WTC11 (cell line): ENCODE measurements at regions not wholly inside any gene's neighbourhood (a gene's known extent, or its start where the extent isn't known, plus 50 kb on each side); places are given as distances from the start of the nearest gene placed in this dataset.

ENCODE experiments used
- ATAC-seq: fragments of 200-7000 bp; cut with Tn5 transposase; 2 replicates; pipeline ENCODE4 v1.10.0; 2021; ENCODE audit warnings: mild to moderate bottlenecking, moderate library complexity
- CTCF ChIA-PET: fragments of 300-600 bp; sonication (Branson Sonifier 250); formaldehyde crosslinking; loops from one replicate; lab custom pipeline; 2021; ENCODE audit warnings: antibody characterized with exemption; lab: Charles Lee
- POLR2A ChIA-PET: fragments of 350-600 bp; sonication (Branson Sonifier 250); formaldehyde crosslinking; loops from one replicate; lab custom pipeline; 2021; ENCODE audit warnings: antibody characterized with exemption; lab: Charles Lee
- DNase-seq: peaks from one replicate; pipeline ENCODE4 v3.0.0; 2021; ENCODE audit warnings: low spot score
- H3K27ac Mint-ChIP-seq: 2 replicates; pipeline ENCODE4 v1.8.0; 2021; ENCODE audit warnings: mixed read lengths
- H3K27me3 Mint-ChIP-seq: 2 replicates; pipeline ENCODE4 v1.8.0; 2021; ENCODE audit warnings: low read depth, mild to moderate bottlenecking, moderate library complexity, mixed read lengths
- H3K36me3 Mint-ChIP-seq: 2 replicates; pipeline ENCODE4 v1.8.0; 2021; ENCODE audit warnings: mixed read lengths
- H3K4me1 Mint-ChIP-seq: 2 replicates; pipeline ENCODE4 v1.8.0; 2022; ENCODE audit warnings: mixed read lengths
- H3K4me3 Mint-ChIP-seq: 2 replicates; pipeline ENCODE4 v1.8.0; 2021; ENCODE audit warnings: mild to moderate bottlenecking, moderate library complexity, mixed read lengths
- H3K9me3 Mint-ChIP-seq: 2 replicates; pipeline ENCODE4 v1.8.0; 2021; ENCODE audit warnings: mixed read lengths
- AR ChIP-seq: fragments of 250-450 bp; sonication (Bioruptor Pico); IDR thresholded peaks from 2 replicates; pipeline ENCODE4 v1.9.0; 2021; ENCODE audit warnings: mild to moderate bottlenecking
- FOXP4 ChIP-seq: sonication (generic); formaldehyde crosslinking; IDR thresholded peaks from 2 replicates; pipeline ENCODE4 v1.8.0; 2022; ENCODE audit warnings: mild to moderate bottlenecking, missing genetic modification reagents
- NFATC4 ChIP-seq: fragments of 250-450 bp; sonication (Bioruptor Pico); IDR thresholded peaks from 2 replicates; pipeline ENCODE4 v1.9.0; 2021; ENCODE audit warnings: mild to moderate bottlenecking
- NFE2L1 ChIP-seq: sonication (generic); formaldehyde crosslinking; IDR thresholded peaks from 2 replicates; pipeline ENCODE4 v1.8.1; 2023; ENCODE audit warnings: missing genetic modification reagents
- NFYB ChIP-seq: sonication (generic); formaldehyde crosslinking; conservative IDR thresholded peaks from 2 replicates; pipeline ENCODE4 v1.8.0; 2022; ENCODE audit warnings: low read depth, missing genetic modification reagents
- TEAD1 ChIP-seq: sonication (generic); formaldehyde crosslinking; IDR thresholded peaks from 2 replicates; pipeline ENCODE4 v1.8.0; 2022; ENCODE audit warnings: mild to moderate bottlenecking, missing genetic modification reagents
- ZNF138 ChIP-seq: sonication (generic); formaldehyde crosslinking; conservative IDR thresholded peaks from 2 replicates; pipeline ENCODE4 v1.8.1; 2022; ENCODE audit warnings: mild to moderate bottlenecking, moderate library complexity, missing genetic modification reagents
- ZNF263 ChIP-seq: sonication (generic); formaldehyde crosslinking; IDR thresholded peaks from 2 replicates; pipeline ENCODE4 v1.8.1; 2022; ENCODE audit warnings: low read depth, mild to moderate bottlenecking, moderate library complexity, missing genetic modification reagents
- TF ChIP-seq, protein P1 (sequence below): fragments of 250-450 bp; sonication (Bioruptor Pico); IDR thresholded peaks from 2 replicates; pipeline ENCODE4 v1.9.0; 2021; ENCODE audit warnings: mild to moderate bottlenecking, borderline replicate concordance
- TF ChIP-seq, protein P2 (sequence below): fragments of 250-450 bp; sonication (Bioruptor Pico); conservative IDR thresholded peaks from 2 replicates; pipeline ENCODE4 v1.9.0; 2021; ENCODE audit warnings: mild to moderate bottlenecking
- TF ChIP-seq, protein P3 (sequence below): sonication (generic); formaldehyde crosslinking; IDR thresholded peaks from 2 replicates; pipeline ENCODE4 v1.8.1; 2022; ENCODE audit warnings: missing genetic modification reagents, borderline replicate concordance

- POLR2A ChIA-PET: no interaction called here
- no peak overlapping the region for H3K4me3 Mint-ChIP-seq
- ATAC-seq (no peak), DNase-seq (no peak)
- TF ChIP-seq ZNF138 (CRISPR knock-in tag) (no peak), ZNF263 (CRISPR knock-in tag) (no peak), NFYB (CRISPR knock-in tag) (no peak), TEAD1 (CRISPR knock-in tag) (no peak), NFATC4 (CRISPR knock-in tag) (no peak)
- TF ChIP-seq, protein P1, sequence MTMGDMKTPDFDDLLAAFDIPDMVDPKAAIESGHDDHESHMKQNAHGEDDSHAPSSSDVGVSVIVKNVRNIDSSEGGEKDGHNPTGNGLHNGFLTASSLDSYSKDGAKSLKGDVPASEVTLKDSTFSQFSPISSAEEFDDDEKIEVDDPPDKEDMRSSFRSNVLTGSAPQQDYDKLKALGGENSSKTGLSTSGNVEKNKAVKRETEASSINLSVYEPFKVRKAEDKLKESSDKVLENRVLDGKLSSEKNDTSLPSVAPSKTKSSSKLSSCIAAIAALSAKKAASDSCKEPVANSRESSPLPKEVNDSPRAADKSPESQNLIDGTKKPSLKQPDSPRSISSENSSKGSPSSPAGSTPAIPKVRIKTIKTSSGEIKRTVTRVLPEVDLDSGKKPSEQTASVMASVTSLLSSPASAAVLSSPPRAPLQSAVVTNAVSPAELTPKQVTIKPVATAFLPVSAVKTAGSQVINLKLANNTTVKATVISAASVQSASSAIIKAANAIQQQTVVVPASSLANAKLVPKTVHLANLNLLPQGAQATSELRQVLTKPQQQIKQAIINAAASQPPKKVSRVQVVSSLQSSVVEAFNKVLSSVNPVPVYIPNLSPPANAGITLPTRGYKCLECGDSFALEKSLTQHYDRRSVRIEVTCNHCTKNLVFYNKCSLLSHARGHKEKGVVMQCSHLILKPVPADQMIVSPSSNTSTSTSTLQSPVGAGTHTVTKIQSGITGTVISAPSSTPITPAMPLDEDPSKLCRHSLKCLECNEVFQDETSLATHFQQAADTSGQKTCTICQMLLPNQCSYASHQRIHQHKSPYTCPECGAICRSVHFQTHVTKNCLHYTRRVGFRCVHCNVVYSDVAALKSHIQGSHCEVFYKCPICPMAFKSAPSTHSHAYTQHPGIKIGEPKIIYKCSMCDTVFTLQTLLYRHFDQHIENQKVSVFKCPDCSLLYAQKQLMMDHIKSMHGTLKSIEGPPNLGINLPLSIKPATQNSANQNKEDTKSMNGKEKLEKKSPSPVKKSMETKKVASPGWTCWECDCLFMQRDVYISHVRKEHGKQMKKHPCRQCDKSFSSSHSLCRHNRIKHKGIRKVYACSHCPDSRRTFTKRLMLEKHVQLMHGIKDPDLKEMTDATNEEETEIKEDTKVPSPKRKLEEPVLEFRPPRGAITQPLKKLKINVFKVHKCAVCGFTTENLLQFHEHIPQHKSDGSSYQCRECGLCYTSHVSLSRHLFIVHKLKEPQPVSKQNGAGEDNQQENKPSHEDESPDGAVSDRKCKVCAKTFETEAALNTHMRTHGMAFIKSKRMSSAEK (CRISPR knock-in tag): no peak
- H3K27ac Mint-ChIP-seq: no peak overlapping the region
- no peaks in the 10 kb centered on the region for H3K27me3 Mint-ChIP-seq
- CTCF ChIA-PET: interaction anchor here (1.2 kb wide), 1 partner anchor 22 kb away, joined by 3 read pairs; no protein-coding TSS in a partner anchor
- H3K9me3 Mint-ChIP-seq: no peaks in the 10 kb centered on the region
- no peaks in the 10 kb centered on the region for H3K36me3 Mint-ChIP-seq
- peaks cover 56% of the 10 kb centered on the region for H3K4me1 Mint-ChIP-seq
Observed at GRCh38 chr6:15915508-15916178, 213.2 kb upstream of the MYLIP start.

DNA sequence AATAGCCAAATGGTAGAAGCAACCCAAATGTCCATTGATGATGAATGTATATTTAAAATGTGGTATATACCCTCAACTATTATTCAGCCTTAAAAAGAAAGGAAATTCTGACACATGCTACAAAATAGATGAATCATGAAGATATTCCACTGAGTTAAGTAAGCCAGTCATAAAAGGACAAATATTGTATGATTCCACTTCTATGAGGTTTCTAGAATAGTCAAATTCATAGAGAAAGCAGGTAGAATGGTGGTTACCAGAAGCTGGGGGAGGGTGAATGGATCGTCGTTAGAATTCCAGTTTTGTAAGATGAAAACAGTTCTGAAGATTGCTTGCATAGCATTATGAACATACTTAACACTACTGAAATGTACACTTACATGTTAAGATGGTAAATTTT is 214.3 kb upstream of the MYLIP start:
- H3K27me3 Mint-ChIP-seq: no peaks in the 10 kb centered on the region
- no peak overlapping the region for H3K27ac Mint-ChIP-seq
- TF ChIP-seq NFE2L1 (CRISPR knock-in tag) (no peak), FOXP4 (CRISPR knock-in tag) (no peak), NFYB (CRISPR knock-in tag) (no peak), AR (CRISPR knock-in tag) (no peak)
- peaks cover 65% of the 10 kb centered on the region for H3K4me1 Mint-ChIP-seq
- CTCF ChIA-PET: interaction anchor here (1.2 kb wide), 1 partner anchor 21 kb away, joined by 3 read pairs; no protein-coding TSS in a partner anchor
- POLR2A ChIA-PET: no interaction called here
- H3K36me3 Mint-ChIP-seq: no peaks in the 10 kb centered on the region
- DNase-seq (no peak), ATAC-seq (no peak)
- no peaks in the 10 kb centered on the region for H3K9me3 Mint-ChIP-seq
- H3K4me3 Mint-ChIP-seq: no peak overlapping the region

DNA sequence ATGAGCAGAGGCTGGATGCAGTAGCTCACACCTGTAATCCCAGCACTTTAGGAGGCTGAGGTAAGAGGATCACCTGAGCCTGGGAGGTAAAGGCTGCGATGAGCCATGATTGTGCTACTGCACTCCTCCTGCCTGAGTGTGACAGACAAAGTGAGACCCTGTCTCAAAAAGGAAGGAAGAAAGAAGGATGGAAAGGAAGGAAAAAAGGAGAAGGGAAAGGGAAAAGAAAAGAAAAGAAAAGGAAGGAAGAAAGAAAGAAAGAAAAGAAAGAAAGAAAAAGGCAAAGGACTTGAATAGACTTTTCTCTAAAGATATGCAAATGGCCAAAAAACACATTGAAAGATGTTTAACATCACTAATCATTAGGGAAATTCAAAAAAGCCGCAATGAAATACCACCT is 215.3 kb upstream of the MYLIP start:
- TF ChIP-seq, protein P2, sequence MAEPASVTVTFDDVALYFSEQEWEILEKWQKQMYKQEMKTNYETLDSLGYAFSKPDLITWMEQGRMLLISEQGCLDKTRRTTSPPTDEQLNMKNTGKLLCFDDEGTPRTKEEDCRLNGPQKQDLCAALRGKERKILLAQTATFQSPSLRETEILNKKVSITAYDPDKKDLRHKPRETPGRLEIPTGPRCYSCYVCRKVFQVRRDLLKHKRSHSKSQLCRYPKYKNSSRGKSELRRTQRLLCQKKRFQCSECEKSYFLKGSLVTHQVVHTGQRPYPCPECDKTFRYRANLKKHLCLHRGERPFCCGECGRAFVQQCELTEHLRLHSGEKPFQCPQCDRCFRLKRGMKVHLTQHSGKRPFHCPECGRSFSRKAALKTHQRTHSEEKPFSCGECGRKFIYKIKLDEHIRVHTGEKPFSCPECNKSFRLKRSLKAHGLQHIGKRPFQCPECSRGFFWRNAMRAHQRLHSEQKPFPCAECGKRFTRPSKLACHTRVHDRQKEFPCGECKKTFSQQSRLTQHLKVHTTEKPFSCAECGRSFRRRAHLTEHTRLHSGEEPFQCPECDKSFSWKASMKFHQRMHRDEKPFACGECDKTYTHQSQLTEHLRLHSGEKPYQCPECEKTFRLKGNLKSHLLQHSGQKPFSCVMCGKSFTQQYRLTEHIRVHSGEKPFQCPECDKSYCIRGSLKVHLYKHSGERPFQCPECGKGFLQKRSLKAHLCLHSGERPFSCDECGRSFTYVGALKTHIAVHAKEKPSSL (CRISPR knock-in tag): no peak
- TF ChIP-seq, protein P3, sequence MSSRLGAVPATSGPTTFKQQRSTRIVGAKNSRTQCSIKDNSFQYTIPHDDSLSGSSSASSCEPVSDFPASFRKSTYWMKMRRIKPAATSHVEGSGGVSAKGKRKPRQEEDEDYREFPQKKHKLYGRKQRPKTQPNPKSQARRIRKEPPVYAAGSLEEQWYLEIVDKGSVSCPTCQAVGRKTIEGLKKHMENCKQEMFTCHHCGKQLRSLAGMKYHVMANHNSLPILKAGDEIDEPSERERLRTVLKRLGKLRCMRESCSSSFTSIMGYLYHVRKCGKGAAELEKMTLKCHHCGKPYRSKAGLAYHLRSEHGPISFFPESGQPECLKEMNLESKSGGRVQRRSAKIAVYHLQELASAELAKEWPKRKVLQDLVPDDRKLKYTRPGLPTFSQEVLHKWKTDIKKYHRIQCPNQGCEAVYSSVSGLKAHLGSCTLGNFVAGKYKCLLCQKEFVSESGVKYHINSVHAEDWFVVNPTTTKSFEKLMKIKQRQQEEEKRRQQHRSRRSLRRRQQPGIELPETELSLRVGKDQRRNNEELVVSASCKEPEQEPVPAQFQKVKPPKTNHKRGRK (CRISPR knock-in tag): peak; percentile 73; the same call in 1 of the 2 replicates
- DNase-seq: no peak
- ChIA-PET CTCF (interaction anchor here (2.1 kb wide), 1 partner anchor 19 kb away, joined by 23 read pairs; no protein-coding TSS in a partner anchor), POLR2A (no interaction called here)
- ATAC-seq: no peak
- Mint-ChIP-seq H3K4me3 (no peak overlapping the region), H3K4me1 (peaks cover 75% of the 10 kb centered on the region), H3K36me3 (no peaks in the 10 kb centered on the region), H3K27me3 (no peaks in the 10 kb centered on the region), H3K27ac (peak overlapping the region; percentile 86; the same call in 1 of the 2 replicates), H3K9me3 (no peaks in the 10 kb centered on the region)
